ENCODE measurements at regions not wholly inside any gene's neighbourhood (a gene's known extent, or its start where the extent isn't known, plus 50 kb on each side); places are given as distances from the start of the nearest gene placed in this dataset.

GRCh38 chr13:91146601-91147000 is 200.9 kb upstream of the MIR17HG start:
- no peak for TF ChIP-seq CTCF (IDR thresholded peaks at IDR 0.05; ENCODE audit: low read depth, low read length)
- no peak for TF ChIP-seq EZH2phosphoT487 (IDR thresholded peaks at IDR 0.05; ENCODE audit: low read depth)

Measured in OCI-LY3 (cell line).